HG03045 (cell line): ENCODE measurements at regions not wholly inside any gene's neighbourhood (a gene's known extent, or its start where the extent isn't known, plus 50 kb on each side); places are given as distances from the start of the nearest gene placed in this dataset.

Source experiments
- ATAC-seq: cut with Tn5 transposase; IDR thresholded peaks from one replicate; pipeline ENCODE4 v1.9.1; 2021; ENCODE audit warnings: mild to moderate bottlenecking, moderate library complexity; ENCODE audit not compliant: unreplicated experiment

DNA sequence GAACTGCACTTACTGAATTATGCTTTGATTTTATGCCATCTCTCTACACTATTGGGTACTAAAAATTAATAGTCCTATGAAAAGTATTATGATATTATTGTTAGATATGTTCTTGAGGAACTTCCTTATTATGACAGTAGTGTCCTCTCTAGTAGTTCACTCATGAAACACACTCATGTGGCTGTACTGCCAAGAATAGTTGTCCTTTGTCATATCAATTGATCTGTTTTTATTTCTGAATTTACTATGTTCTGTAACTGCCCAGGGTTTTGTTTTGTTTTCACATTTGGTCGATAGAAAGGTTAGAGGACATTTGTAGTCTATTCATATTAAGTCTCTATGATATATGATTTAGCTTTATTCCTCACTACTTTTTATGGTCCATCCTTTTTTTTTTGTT, 215.2 kb downstream of the PPARGC1A start:
- ATAC-seq: no peak

DNA sequence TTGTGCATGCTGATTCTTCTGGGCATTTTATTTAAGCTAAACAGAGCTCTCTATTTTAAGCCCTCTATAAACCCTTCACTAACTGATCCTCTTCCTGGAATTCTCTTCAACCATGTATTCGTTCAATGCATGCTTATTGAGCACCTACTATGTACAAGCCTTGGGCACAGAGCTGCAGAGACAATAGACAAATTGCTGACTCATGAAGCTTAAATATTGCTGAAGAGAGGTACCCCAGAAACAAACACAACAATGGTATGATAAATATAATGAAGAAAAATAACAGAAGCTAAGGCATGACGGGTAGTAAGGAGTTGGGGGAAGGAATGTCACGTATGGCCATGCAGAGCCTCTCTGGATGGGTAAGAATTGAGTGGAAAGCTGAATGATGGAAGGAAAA, 222.2 kb downstream of the PPARGC1A start:
- ATAC-seq: no peak

DNA sequence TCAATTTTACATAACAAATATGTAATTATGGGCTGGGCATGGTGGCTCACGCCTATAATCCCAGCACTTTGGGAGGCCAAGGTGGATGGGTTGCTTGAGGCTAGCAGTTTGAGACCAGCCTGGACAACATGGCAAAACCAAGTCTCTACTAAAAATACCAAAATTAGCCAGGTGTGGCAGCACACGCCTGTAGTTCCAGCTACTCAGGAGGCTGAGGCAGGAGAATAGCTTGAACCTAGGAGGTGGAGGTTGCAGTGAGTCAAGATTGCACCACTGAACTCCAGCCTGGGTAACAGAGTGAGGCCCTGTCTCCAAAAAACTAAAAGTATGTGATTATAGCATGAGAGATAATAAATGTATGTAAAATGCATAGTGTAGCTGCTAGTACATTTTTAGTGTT, 229.0 kb downstream of the PPARGC1A start:
- no peak for ATAC-seq

DNA sequence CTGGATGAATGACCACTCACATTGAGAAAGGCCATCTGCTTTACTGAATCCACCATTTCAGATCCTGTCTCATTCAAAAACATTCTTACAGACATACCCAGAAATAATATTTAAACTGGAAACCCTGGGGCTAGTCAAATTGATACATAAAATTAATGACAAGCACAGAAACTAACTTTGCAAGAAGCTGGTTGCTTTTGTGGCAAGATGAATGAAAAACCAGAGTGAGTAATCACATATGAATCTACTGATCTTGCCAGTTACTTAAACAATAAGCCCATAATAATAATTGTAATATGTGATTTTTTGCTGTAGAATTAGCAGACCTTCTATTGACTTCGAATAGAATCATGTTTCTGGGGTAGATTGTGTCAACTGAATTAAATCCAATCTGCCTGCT, 235.1 kb downstream of the PPARGC1A start:
- ATAC-seq: no peak

- no peak for ATAC-seq
Measured at GRCh38 chr4:23648854-23649596, 240.8 kb downstream of the PPARGC1A start.

DNA sequence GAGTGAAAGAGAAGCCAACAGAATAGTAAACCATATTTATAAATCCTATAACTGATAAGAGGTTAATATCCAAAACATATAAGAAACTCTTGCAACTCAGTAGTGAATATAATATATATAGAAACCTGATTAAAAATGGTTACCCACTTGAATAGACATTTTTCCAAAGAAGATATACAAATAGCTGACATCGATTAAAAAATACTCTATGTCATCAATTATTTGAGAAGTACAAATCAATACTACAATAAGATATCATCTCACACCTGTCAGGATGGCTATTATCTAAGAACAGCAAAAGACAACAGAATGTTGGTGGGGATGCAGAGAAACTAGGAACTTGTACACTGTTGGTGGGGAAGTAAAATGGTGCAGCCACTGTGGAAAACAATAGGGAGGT, 254.4 kb downstream of the PPARGC1A start:
- no peak for ATAC-seq

DNA sequence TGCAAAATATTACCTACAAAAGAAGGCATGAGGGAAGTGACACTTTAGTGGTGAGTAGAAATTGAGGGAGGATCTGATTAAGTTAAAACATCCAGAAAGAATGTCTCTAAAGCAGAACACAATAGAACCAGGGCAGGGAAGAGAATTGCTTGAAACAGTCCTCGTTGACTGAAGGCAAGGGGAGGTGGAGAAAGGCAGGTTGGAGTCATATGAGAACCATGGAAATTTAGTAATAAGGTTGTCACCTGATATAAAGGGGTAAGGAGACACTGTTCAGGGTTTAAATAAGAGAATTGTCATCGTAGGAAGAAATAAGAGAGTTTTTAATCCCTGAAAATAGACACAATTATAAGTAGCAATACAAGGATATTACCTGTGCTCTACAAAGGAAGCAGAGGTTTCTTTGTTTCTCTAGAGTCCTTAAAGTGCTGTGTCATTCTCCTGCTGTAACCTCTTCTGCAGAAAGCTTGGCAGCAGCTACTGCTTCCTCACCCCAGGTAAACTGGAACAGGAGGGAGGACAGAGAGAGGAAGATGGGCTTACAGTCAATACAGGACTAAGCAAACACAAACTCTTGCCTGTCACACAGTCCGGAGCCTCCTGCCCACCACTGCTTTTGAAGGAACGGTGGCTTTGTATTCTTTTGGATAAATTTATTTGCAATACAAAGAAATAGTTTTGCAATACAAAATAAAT, 258.4 kb downstream of the PPARGC1A start:
- no peak for ATAC-seq

DNA sequence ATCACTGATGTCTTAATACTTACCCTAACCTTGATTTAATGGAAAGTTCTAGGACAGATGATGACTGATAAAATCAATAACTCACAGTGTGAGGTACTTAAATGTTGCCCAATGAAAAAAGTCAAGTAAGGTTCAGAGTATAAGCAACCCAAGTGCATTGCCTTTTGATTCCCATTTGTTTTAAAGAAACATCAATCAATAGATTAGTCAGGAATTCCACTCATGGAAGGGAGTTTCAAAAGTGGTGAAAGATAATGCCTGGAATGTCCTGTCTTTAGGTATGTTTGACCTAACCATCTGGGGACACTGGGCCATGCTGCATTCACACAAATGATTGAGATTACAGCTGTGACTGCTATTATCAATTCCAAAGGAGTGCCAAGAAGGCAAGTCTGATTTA, 259.7 kb downstream of the PPARGC1A start:
- no peak for ATAC-seq

- no peak for ATAC-seq
Measured at GRCh38 chr4:23629421-23629820, 260.4 kb downstream of the PPARGC1A start.

- ATAC-seq: no peak
Measured at GRCh38 chr4:23614284-23614892, 275.5 kb downstream of the PPARGC1A start.

- no peak for ATAC-seq
Measured at GRCh38 chr4:23613782-23614181, 276.1 kb downstream of the PPARGC1A start.

DNA sequence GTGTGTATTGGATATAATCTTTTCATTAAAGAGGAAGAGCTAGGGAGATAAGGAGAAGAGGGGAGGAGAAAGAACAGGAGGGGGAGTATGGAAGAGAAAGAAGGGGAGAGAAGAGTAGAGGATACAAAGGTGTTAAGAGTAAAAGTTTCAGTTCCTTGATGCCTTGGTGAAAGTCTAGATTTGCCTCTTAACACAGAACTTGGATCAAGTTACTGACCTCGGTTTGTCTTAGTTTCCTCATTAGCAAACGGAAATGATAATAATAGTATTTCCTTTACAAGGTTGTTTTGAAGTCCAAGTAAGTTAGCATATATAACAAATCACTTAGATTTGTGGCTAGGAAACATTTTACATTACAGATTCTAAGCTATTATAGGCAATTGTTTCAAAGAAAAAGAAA, 287.1 kb downstream of the PPARGC1A start:
- no peak for ATAC-seq

- no peak for ATAC-seq
Measured at GRCh38 chr4:23594125-23594524, 295.7 kb downstream of the PPARGC1A start.

GRCh38 chr4:23590431-23590830, 299.4 kb downstream of the PPARGC1A start:
- ATAC-seq: no peak

DNA sequence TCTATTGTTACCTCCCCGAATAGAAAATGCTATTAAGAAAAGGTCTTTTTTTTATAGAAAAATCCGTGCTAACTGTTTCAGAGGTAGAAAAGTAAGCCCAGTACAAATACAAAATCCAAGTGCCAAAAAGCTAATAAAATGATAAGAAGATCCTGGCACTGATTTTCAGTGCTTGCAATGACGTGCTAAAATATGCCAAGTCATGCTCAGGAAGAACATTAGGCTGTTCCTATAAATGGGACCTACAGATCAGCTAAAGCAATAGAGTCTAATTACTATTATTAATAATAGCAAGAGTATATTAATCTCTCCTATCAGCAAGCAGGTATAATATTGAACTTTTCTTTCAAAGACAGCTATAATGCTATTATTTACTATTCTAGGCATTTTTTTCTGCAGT, 305.8 kb downstream of the PPARGC1A start:
- no peak for ATAC-seq

GRCh38 chr4:23582671-23583070, 307.2 kb downstream of the PPARGC1A start:
- no peak for ATAC-seq

DNA sequence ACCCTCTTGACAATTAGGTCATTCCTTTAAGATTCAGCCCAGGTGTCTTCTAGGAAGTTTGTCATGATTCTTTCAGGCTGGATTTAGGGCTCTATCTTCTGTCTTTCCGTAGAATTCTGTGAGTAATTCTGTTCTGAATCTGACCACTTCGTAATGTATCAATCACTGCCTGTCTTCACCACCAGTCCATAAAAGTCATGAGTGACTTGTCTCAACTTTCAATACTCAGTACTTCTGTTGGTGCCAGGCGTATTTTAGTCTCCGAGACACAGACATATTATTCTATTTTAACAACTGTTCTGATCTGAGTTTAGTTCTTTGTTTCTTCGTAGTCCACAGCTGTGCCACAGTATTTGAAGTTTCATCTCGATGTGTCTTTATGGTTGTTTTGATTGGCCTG, 310.7 kb downstream of the PPARGC1A start:
- no peak for ATAC-seq

- ATAC-seq: no peak
Measured at GRCh38 chr4:23577398-23577797, 312.4 kb downstream of the PPARGC1A start.

GRCh38 chr4:23572382-23572781, 317.5 kb downstream of the PPARGC1A start:
- no peak for ATAC-seq

DNA sequence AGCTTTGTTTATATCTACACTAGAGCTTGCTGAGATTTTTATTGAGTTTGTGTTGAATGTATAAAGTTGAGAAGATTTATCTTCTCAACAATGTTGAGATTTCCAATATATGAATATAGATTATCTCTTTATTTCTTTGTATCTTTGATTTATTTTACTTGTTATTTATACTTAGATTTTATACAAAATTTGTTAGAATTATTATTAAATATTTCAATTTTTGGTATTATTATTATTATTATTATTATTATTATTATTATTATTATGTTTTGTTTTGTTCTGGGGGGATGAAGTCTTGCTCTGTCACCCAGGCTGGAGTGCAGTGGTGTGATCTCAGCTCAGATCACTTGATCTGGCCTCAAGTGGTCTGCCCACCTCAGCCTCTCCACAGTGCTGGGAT, 322.5 kb downstream of the PPARGC1A start:
- ATAC-seq: no peak

DNA sequence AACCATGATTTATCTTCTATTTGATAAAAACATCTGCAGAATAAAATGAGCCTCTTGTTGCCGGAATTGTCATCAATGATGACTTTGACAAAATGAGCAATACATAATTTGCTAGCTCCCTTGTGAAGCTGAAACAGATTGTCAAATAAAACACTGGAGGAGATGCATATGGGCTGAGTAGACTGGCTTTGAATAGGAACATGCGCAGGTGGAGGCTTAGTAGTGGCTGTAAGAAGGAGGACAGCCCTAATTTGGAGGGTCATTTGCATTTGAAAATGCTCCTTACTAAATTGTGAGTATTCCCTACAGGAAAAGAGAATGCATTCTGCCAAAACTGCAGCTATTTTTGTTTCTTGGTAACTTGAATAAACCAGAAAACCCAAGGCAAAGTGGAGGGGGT, 329.1 kb downstream of the PPARGC1A start:
- ATAC-seq: no peak

DNA sequence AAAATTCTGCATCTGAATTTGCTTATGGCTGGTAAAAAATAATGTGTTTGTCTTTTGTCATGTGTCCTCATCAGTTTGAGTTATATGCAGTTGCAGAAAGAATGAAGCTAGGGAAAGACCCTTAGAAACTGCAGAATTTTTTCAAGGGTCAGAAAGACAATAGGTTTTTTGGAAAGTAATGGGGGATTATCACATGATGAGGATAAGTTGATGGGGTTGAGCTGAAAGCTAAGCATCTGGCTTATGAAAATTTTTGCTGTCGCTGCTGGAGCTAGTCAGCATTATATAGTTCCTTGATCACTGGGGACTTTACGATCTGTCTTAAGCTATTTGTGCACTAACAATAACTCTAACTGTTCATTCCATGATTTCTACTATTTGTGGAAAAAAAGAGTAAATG, 331.7 kb downstream of the PPARGC1A start:
- ATAC-seq: no peak
